GM19240 (cell line): ENCODE measurements at regions not wholly inside any gene's neighbourhood (a gene's known extent, or its start where the extent isn't known, plus 50 kb on each side); places are given as distances from the start of the nearest gene placed in this dataset.
"Not testable (repeated sequence)": the region's sequence is repeated elsewhere in the genome, so short reads cannot be mapped to it uniquely, and the experiment has no call there.

Experiments used
- DNase-seq: peaks from one replicate; pipeline ENCODE4 v3.0.0; 2011; ENCODE audit warnings: low spot score; ENCODE audit not compliant: insufficient read length

GRCh38 chr1:95584315-95584714 lies 350.3 kb downstream of the RWDD3 start:
- DNase-seq, result no peak

- no peak for DNase-seq
Measured at GRCh38 chr1:95604771-95605170, 370.8 kb downstream of the RWDD3 start.

- DNase-seq, result no peak
Measured at GRCh38 chr1:95614197-95614596, 380.2 kb downstream of the RWDD3 start.

- no peak for DNase-seq
Measured at GRCh38 chr1:95615421-95615820, 381.4 kb downstream of the RWDD3 start.

GRCh38 chr1:95620076-95620475 lies 386.1 kb downstream of the RWDD3 start:
- DNase-seq, result no peak

- DNase-seq, result no peak
Measured at GRCh38 chr1:95622609-95623008, 388.6 kb downstream of the RWDD3 start.

- no peak for DNase-seq
Measured at GRCh38 chr1:95625224-95625623, 391.2 kb downstream of the RWDD3 start.

- no peak for DNase-seq
Measured at GRCh38 chr1:95627244-95627643, 393.2 kb downstream of the RWDD3 start.

GRCh38 chr1:95631695-95632094 lies 397.7 kb downstream of the RWDD3 start:
- no peak for DNase-seq

GRCh38 chr1:95635811-95636210 lies 401.8 kb downstream of the RWDD3 start:
- DNase-seq, result no peak

GRCh38 chr1:95636897-95637296 lies 402.9 kb downstream of the RWDD3 start:
- no peak for DNase-seq

- no peak for DNase-seq
Measured at GRCh38 chr1:95640746-95641145, 406.7 kb downstream of the RWDD3 start.

GRCh38 chr1:95641386-95641785 lies 407.4 kb downstream of the RWDD3 start:
- no peak for DNase-seq

- DNase-seq, result no peak
Measured at GRCh38 chr1:95642035-95642434, 408.0 kb downstream of the RWDD3 start.

GRCh38 chr1:95643071-95643470 lies 409.1 kb downstream of the RWDD3 start:
- no peak for DNase-seq

GRCh38 chr1:95645126-95645525 lies 411.1 kb downstream of the RWDD3 start:
- DNase-seq, result not testable (repeated sequence)

GRCh38 chr1:95650631-95651030 lies 416.6 kb downstream of the RWDD3 start:
- no peak for DNase-seq

- no peak for DNase-seq
Measured at GRCh38 chr1:95652423-95652965, 418.5 kb downstream of the RWDD3 start.

- DNase-seq, result no peak
Measured at GRCh38 chr1:95653618-95654017, 419.6 kb downstream of the RWDD3 start.

GRCh38 chr1:95655321-95656020 lies 421.5 kb downstream of the RWDD3 start:
- DNase-seq, result no peak

GRCh38 chr1:95657248-95657647 lies 423.2 kb downstream of the RWDD3 start:
- DNase-seq, result no peak

GRCh38 chr1:95659166-95659565 lies 425.2 kb downstream of the RWDD3 start:
- DNase-seq, result no peak

- no peak for DNase-seq
Measured at GRCh38 chr1:95659588-95659987, 425.6 kb downstream of the RWDD3 start.
